DMS 273 treated with DMSO at 0.1 percent for 48 hours (cell line): ENCODE measurements at regions not wholly inside any gene's neighbourhood (a gene's known extent, or its start where the extent isn't known, plus 50 kb on each side); places are given as distances from the start of the nearest gene placed in this dataset.
"Not testable (repeated sequence)": the region's sequence is repeated elsewhere in the genome, so short reads cannot be mapped to it uniquely, and the experiment has no call there.

Experiments used
- DNase-seq: peaks from one replicate; lab custom pipeline; 2025; lab: John Stamatoyannopoulos, UW

- no peak for DNase-seq
These were observed 50.4 kb upstream of the CACUL1 start for GRCh38 chr10:118805146-118805545.

GRCh38 chr10:118807512-118808305 lies 52.9 kb upstream of the CACUL1 start:
- DNase-seq, result no peak

- no peak for DNase-seq
These were observed 54.0 kb upstream of the CACUL1 start for GRCh38 chr10:118808601-118809356.

- no peak for DNase-seq
These were observed 54.8 kb upstream of the CACUL1 start for GRCh38 chr10:118809357-118810220.

GRCh38 chr10:118810796-118811505 lies 56.2 kb upstream of the CACUL1 start:
- DNase-seq, result no peak

- DNase-seq, result no peak
These were observed 57.1 kb upstream of the CACUL1 start for GRCh38 chr10:118811675-118812392.

GRCh38 chr10:118812393-118812740 lies 57.6 kb upstream of the CACUL1 start:
- DNase-seq, result no peak

GRCh38 chr10:118813001-118813400 lies 58.2 kb upstream of the CACUL1 start:
- not testable (repeated sequence) for DNase-seq

- DNase-seq, result no peak
These were observed 61.9 kb upstream of the CACUL1 start for GRCh38 chr10:118816471-118817168.

GRCh38 chr10:118817328-118818068 lies 62.7 kb upstream of the CACUL1 start:
- no peak for DNase-seq

GRCh38 chr10:118818621-118819221 lies 64.0 kb upstream of the CACUL1 start:
- DNase-seq, result peak; percentile 97

- no peak for DNase-seq
These were observed 65.8 kb upstream of the CACUL1 start for GRCh38 chr10:118820326-118821116.

GRCh38 chr10:118823256-118823907 lies 68.6 kb upstream of the CACUL1 start:
- DNase-seq, result no peak

- DNase-seq, result no peak
These were observed 72.3 kb upstream of the CACUL1 start for GRCh38 chr10:118827053-118827452.

GRCh38 chr10:118827466-118828155 lies 72.8 kb upstream of the CACUL1 start:
- DNase-seq, result no peak

- DNase-seq, result peak; percentile 18
These were observed 77.5 kb upstream of the CACUL1 start for GRCh38 chr10:118832241-118832651.

- not testable (repeated sequence) for DNase-seq
These were observed 79.6 kb upstream of the CACUL1 start for GRCh38 chr10:118834370-118834769.
